B cell (primary cell): ENCODE measurements at regions not wholly inside any gene's neighbourhood (a gene's known extent, or its start where the extent isn't known, plus 50 kb on each side); places are given as distances from the start of the nearest gene placed in this dataset.

Experiments used
- EZH2 ChIP-seq: IDR thresholded peaks from 2 replicates; pipeline ENCODE4 v1.6.1; 2012; ENCODE audit warnings: borderline replicate concordance, low read depth, mild to moderate bottlenecking, moderate library complexity, low read length; ENCODE audit not compliant: insufficient read depth, poor library complexity, severe bottlenecking
- TF ChIP-seq, protein P1 (sequence below): fragments of 200-600 bp; IDR thresholded peaks from one replicate; pipeline ENCODE4 v1.8.0; 2022; ENCODE audit warnings: antibody characterized with exemption, mild to moderate bottlenecking

DNA sequence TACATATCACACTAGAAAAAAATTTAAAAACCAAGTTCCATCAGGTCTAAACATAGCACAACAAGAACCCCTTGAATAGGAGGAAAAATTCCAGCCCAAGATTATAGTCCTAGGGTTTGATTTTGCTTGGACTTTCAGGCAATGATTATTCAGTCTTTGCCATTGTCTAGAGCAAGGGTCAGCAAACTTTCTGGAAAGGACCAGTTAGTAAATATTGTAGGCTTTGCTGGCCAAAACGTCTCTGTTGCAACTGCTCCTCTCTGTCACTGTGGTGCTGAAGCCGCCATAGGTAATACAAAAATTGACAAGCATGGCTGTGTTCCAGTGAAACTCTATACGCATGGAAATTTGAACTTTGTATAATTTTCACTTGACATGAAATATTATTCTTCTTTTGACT is 95.5 kb upstream of the UBAC2 start:
- no peak for TF ChIP-seq EZH2
- TF ChIP-seq, protein P1, sequence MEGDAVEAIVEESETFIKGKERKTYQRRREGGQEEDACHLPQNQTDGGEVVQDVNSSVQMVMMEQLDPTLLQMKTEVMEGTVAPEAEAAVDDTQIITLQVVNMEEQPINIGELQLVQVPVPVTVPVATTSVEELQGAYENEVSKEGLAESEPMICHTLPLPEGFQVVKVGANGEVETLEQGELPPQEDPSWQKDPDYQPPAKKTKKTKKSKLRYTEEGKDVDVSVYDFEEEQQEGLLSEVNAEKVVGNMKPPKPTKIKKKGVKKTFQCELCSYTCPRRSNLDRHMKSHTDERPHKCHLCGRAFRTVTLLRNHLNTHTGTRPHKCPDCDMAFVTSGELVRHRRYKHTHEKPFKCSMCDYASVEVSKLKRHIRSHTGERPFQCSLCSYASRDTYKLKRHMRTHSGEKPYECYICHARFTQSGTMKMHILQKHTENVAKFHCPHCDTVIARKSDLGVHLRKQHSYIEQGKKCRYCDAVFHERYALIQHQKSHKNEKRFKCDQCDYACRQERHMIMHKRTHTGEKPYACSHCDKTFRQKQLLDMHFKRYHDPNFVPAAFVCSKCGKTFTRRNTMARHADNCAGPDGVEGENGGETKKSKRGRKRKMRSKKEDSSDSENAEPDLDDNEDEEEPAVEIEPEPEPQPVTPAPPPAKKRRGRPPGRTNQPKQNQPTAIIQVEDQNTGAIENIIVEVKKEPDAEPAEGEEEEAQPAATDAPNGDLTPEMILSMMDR, result no peak
